Effector memory CD4-positive, alpha-beta T cell (primary cell): ENCODE measurements at regions not wholly inside any gene's neighbourhood (a gene's known extent, or its start where the extent isn't known, plus 50 kb on each side); places are given as distances from the start of the nearest gene placed in this dataset.

Source experiments
- DNase-seq, 3 donors: peaks; one replicate each; pipeline ENCODE4 v3.0.0-alpha.2; 2020
- H3K27ac ChIP-seq: 2 replicates; pipeline ENCODE4 v1.7.0; 2013; ENCODE audit warnings: mild to moderate bottlenecking, low read length, moderate library complexity; ENCODE audit not compliant: insufficient read depth, poor library complexity, severe bottlenecking
- H3K27me3 ChIP-seq: replicated peaks from 2 replicates; pipeline ENCODE4 v1.7.0; 2013; ENCODE audit warnings: mild to moderate bottlenecking, low read length; ENCODE audit not compliant: insufficient read depth, control insufficient read depth, poor library complexity, severe bottlenecking
- H3K36me3 ChIP-seq: 2 replicates; pipeline ENCODE4 v1.7.0; 2013; ENCODE audit warnings: mild to moderate bottlenecking, low read length, moderate library complexity; ENCODE audit not compliant: control insufficient read depth, insufficient read depth
- H3K4me1 ChIP-seq: 2 replicates; pipeline ENCODE4 v1.7.0; 2013; ENCODE audit warnings: low read length, mild to moderate bottlenecking; ENCODE audit not compliant: control insufficient read depth, insufficient read depth, poor library complexity, severe bottlenecking
- H3K4me3 ChIP-seq: 2 replicates; pipeline ENCODE4 v1.7.0; 2013; ENCODE audit warnings: low read length, low read depth, mild to moderate bottlenecking; ENCODE audit not compliant: insufficient read depth, poor library complexity, severe bottlenecking
- H3K9me3 ChIP-seq: 2 replicates; pipeline ENCODE4 v1.7.0; 2013; ENCODE audit warnings: mild to moderate bottlenecking, low read length, moderate library complexity; ENCODE audit not compliant: control insufficient read depth

- no peaks in the 10 kb centered on the region for H3K9me3 ChIP-seq
- H3K36me3 ChIP-seq: no peaks in the 10 kb centered on the region
- H3K27ac ChIP-seq: no peak overlapping the region
- no peak for DNase-seq
- no peak overlapping the region for H3K4me3 ChIP-seq
- no peaks in the 10 kb centered on the region for H3K27me3 ChIP-seq
- no peaks in the 10 kb centered on the region for H3K4me1 ChIP-seq
These were observed 205.4 kb upstream of the P2RY1 start for GRCh38 chr3:152629363-152630122.

GRCh38 chr3:152635389-152635788, 199.5 kb upstream of the P2RY1 start:
- H3K4me3 ChIP-seq: no peak overlapping the region
- no peaks in the 10 kb centered on the region for H3K9me3 ChIP-seq
- H3K4me1 ChIP-seq: no peaks in the 10 kb centered on the region
- DNase-seq: no peak
- H3K27ac ChIP-seq: no peak overlapping the region
- H3K27me3 ChIP-seq: no peaks in the 10 kb centered on the region
- H3K36me3 ChIP-seq: no peaks in the 10 kb centered on the region

- Histone ChIP-seq H3K4me1 (no peaks in the 10 kb centered on the region), H3K4me3 (no peak overlapping the region), H3K36me3 (no peaks in the 10 kb centered on the region), H3K27me3 (no peaks in the 10 kb centered on the region), H3K27ac (no peak overlapping the region), H3K9me3 (no peaks in the 10 kb centered on the region)
- no peak for DNase-seq
These were observed 198.3 kb upstream of the P2RY1 start for GRCh38 chr3:152636651-152637050.

DNA sequence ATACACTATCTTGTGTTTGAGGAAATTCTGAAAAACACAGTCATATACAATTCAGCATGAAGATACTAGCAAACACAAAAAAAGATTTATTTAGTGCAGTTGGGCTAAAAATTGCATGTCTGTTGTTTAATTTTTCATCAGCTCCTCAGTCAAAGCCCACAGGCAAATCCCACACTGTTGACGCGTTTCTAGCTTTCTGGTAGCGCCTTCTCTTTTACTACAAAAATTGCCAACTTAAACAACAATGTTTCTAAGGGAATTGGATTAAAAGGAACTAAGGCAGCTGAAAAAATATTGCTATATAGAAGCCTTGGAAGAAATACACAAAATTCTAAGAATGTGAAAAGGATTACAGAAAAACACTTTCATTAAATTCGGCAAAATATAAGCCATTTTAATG, 196.7 kb upstream of the P2RY1 start:
- Histone ChIP-seq H3K9me3 (no peaks in the 10 kb centered on the region), H3K36me3 (no peaks in the 10 kb centered on the region), H3K4me1 (no peaks in the 10 kb centered on the region), H3K27me3 (no peaks in the 10 kb centered on the region), H3K27ac (no peak overlapping the region), H3K4me3 (no peak overlapping the region)
- DNase-seq: no peak

GRCh38 chr3:152638707-152639450, 196.1 kb upstream of the P2RY1 start:
- H3K4me1 ChIP-seq: no peaks in the 10 kb centered on the region
- H3K9me3 ChIP-seq: no peaks in the 10 kb centered on the region
- no peak for DNase-seq
- no peak overlapping the region for H3K4me3 ChIP-seq
- no peaks in the 10 kb centered on the region for H3K36me3 ChIP-seq
- H3K27me3 ChIP-seq: no peaks in the 10 kb centered on the region
- no peak overlapping the region for H3K27ac ChIP-seq

- Histone ChIP-seq H3K4me1 (no peaks in the 10 kb centered on the region), H3K36me3 (no peaks in the 10 kb centered on the region), H3K4me3 (no peak overlapping the region), H3K9me3 (no peaks in the 10 kb centered on the region), H3K27ac (no peak overlapping the region), H3K27me3 (no peaks in the 10 kb centered on the region)
- DNase-seq: no peak
These were observed 193.7 kb upstream of the P2RY1 start for GRCh38 chr3:152641198-152641597.

GRCh38 chr3:152642658-152643057, 192.3 kb upstream of the P2RY1 start:
- H3K36me3 ChIP-seq: no peaks in the 10 kb centered on the region
- DNase-seq: no peak
- no peak overlapping the region for H3K4me3 ChIP-seq

GRCh38 chr3:152644478-152644877, 190.5 kb upstream of the P2RY1 start:
- no peaks in the 10 kb centered on the region for H3K9me3 ChIP-seq
- H3K36me3 ChIP-seq: no peaks in the 10 kb centered on the region
- no peak overlapping the region for H3K27ac ChIP-seq
- H3K27me3 ChIP-seq: no peaks in the 10 kb centered on the region
- DNase-seq: no peak
- no peak overlapping the region for H3K4me3 ChIP-seq
- H3K4me1 ChIP-seq: no peaks in the 10 kb centered on the region

More at GRCh38 chr3:152642658-152643057, 192.3 kb upstream of the P2RY1 start:
- Histone ChIP-seq H3K9me3 (no peaks in the 10 kb centered on the region), H3K27ac (no peak overlapping the region), H3K27me3 (no peaks in the 10 kb centered on the region), H3K4me1 (no peaks in the 10 kb centered on the region)

DNA sequence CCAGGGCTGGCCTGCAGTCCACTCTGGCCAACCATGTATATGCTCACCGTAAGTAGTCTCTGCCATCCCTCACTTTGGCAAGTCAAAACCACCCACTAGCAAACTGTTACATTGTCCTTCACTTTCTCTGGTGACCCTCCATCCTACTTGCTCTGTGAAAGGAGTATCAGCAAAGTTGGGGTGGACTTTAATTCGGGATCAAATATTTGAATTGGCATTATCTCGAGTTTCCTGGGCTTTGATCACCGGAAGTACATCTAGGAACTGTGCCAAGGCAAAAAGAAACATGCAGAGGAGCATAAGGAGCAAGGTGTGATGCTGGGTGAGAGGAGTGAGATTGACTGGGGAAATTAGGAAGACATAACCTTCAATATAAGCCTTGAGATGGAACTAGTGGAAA, 188.9 kb upstream of the P2RY1 start:
- H3K4me3 ChIP-seq: no peak overlapping the region
- H3K27ac ChIP-seq: no peak overlapping the region
- DNase-seq: no peak
- no peaks in the 10 kb centered on the region for H3K27me3 ChIP-seq
- H3K9me3 ChIP-seq: no peaks in the 10 kb centered on the region
- no peaks in the 10 kb centered on the region for H3K4me1 ChIP-seq
- no peaks in the 10 kb centered on the region for H3K36me3 ChIP-seq

GRCh38 chr3:152650177-152650576, 184.8 kb upstream of the P2RY1 start:
- H3K27ac ChIP-seq: no peak overlapping the region

More at GRCh38 chr3:152650177-152650576, 184.8 kb upstream of the P2RY1 start:
- H3K27me3 ChIP-seq: no peaks in the 10 kb centered on the region
- H3K4me3 ChIP-seq: no peak overlapping the region
- DNase-seq: no peak
- H3K4me1 ChIP-seq: no peaks in the 10 kb centered on the region
- no peaks in the 10 kb centered on the region for H3K36me3 ChIP-seq
- no peaks in the 10 kb centered on the region for H3K9me3 ChIP-seq
